Lung (tissue), 11 donors: ENCODE measurements at regions not wholly inside any gene's neighbourhood (a gene's known extent, or its start where the extent isn't known, plus 50 kb on each side); places are given as distances from the start of the nearest gene placed in this dataset.

Experiments used
- ATAC-seq: fragments of 200-7000 bp; cut with Tn5 transposase; one replicate; pipeline ENCODE4 v1.9.1; 2020; ENCODE audit warnings: moderate number of reproducible peaks; ENCODE audit not compliant: insufficient read depth, low FRiP score
- DNase-seq, 3 donors: peaks; one replicate each; pipeline ENCODE4 v3.0.0-alpha.2; 2013 to 2017
- H3K27ac ChIP-seq, 2 donors: one replicate each; pipeline ENCODE4 v1.5.1; 2013; ENCODE audit warnings: mild to moderate bottlenecking in 2 of 2, moderate library complexity in 2 of 2, control low read depth in 1 of 2, inconsistent platforms in 1 of 2, low read depth in 1 of 2, low read length in 1 of 2
- H3K27me3 ChIP-seq, 3 donors: one replicate each; pipeline ENCODE4 v1.5.1; 2013; ENCODE audit warnings: low read length in 2 of 3; ENCODE audit not compliant: control insufficient read depth in 3 of 3, insufficient read depth in 3 of 3
- H3K36me3 ChIP-seq, 4 donors: one replicate each; pipeline ENCODE4 v1.5.1; 2013; ENCODE audit warnings: low read length in 4 of 4, mild to moderate bottlenecking in 1 of 4, moderate library complexity in 1 of 4; ENCODE audit not compliant: control insufficient read depth in 4 of 4, insufficient read depth in 4 of 4
- H3K4me1 ChIP-seq, 5 donors: one replicate each; pipeline ENCODE4 v1.5.1; 2013; ENCODE audit warnings: low read length in 5 of 5, mild to moderate bottlenecking in 2 of 5, moderate library complexity in 1 of 5; ENCODE audit not compliant: control insufficient read depth in 5 of 5, insufficient read depth in 5 of 5
- H3K4me3 ChIP-seq: one replicate; pipeline ENCODE4 v1.5.1; 2013; ENCODE audit warnings: mild to moderate bottlenecking, control low read depth, moderate library complexity
- H3K9ac ChIP-seq, 2 donors: one replicate each; pipeline ENCODE4 v1.5.1; 2013; ENCODE audit warnings: low read length in 2 of 2, control low read depth in 1 of 2; ENCODE audit not compliant: insufficient read depth in 1 of 2
- H3K9me3 ChIP-seq, 4 donors: one replicate each; pipeline ENCODE4 v1.5.1; 2013; ENCODE audit warnings: low read length in 3 of 4, mild to moderate bottlenecking in 1 of 4, moderate library complexity in 1 of 4; ENCODE audit not compliant: control insufficient read depth in 4 of 4, insufficient read depth in 3 of 4
- WGBS, 2 donors: extraction: QIAGEN DNeasy Blood & Tissue Kit; methylation state at CpG; one replicate each; pipeline ENCODE4 v1.1.7; 2013; 5-methylcytosine and 5-hydroxymethylcytosine counted together
- TF ChIP-seq, protein P1 (sequence below): IDR thresholded peaks from 2 replicates; pipeline ENCODE4 v1.5.1; 2012; ENCODE audit warnings: mild to moderate bottlenecking; ENCODE audit errors: control extremely low read depth, extremely low read depth
- donor health status: control.
- donor health status: control.
- donor health status: Bipolar disorder and iron deficiency.
- donor health status: healthy.
- donor health status: DM: yes; HTN: yes; CAD: no.

DNA sequence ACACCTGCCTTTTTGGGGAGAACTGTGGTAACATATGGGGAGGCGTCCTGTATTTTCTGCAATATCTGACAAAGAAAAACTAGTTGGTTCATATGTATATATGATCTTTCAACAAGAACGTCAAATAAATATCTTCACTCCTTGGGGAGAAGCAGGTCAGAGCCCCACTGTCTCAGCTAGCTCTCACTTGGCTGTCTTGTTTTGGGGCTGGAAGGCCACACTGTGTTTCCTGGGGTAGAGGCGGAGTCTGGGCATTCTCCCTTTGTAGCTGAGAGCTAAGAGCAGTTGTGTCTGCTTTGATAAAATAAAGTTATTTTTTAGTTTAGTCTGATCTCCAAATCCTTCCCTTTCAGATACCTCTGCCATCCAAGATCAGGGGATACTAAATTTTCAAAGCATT is 83.9 kb upstream of the IGFBP3 start:
- ATAC-seq (no peak), DNase-seq (no peak)
- Histone ChIP-seq H3K27me3 (no peaks in the 10 kb centered on the region), H3K9ac (no peak overlapping the region), H3K4me1 (peaks cover 0 to 5% (median 0%) of the 10 kb centered on the region in 5 donors), H3K36me3 (no peaks in the 10 kb centered on the region), H3K4me3 (no peak overlapping the region), H3K9me3 (peaks cover 0 to 3% (median 1%) of the 10 kb centered on the region in 4 donors), H3K27ac (no peak overlapping the region)
- WGBS, 2 donors = 86 to 88% methylated on average over 3 of the region's 3 CpGs
- TF ChIP-seq, protein P1, sequence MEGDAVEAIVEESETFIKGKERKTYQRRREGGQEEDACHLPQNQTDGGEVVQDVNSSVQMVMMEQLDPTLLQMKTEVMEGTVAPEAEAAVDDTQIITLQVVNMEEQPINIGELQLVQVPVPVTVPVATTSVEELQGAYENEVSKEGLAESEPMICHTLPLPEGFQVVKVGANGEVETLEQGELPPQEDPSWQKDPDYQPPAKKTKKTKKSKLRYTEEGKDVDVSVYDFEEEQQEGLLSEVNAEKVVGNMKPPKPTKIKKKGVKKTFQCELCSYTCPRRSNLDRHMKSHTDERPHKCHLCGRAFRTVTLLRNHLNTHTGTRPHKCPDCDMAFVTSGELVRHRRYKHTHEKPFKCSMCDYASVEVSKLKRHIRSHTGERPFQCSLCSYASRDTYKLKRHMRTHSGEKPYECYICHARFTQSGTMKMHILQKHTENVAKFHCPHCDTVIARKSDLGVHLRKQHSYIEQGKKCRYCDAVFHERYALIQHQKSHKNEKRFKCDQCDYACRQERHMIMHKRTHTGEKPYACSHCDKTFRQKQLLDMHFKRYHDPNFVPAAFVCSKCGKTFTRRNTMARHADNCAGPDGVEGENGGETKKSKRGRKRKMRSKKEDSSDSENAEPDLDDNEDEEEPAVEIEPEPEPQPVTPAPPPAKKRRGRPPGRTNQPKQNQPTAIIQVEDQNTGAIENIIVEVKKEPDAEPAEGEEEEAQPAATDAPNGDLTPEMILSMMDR = no peak

GRCh38 chr7:46003896-46004875 is 83.1 kb upstream of the IGFBP3 start:
- no peak overlapping the region for H3K4me3 ChIP-seq
- H3K36me3 ChIP-seq = no peaks in the 10 kb centered on the region
- no peak for DNase-seq
- no peak overlapping the region for H3K9ac ChIP-seq
- H3K27ac ChIP-seq = no peak overlapping the region
- TF ChIP-seq, protein P1 = no peak
- peaks cover 0 to 2% (median 0%) of the 10 kb centered on the region in 5 donors for H3K4me1 ChIP-seq
- no peak for ATAC-seq
- no peaks in the 10 kb centered on the region for H3K27me3 ChIP-seq
- 58 to 63% methylated on average over 5 of the region's 5 CpGs for WGBS, 2 donors
- peaks cover 0 to 3% (median 1%) of the 10 kb centered on the region in 4 donors for H3K9me3 ChIP-seq

DNA sequence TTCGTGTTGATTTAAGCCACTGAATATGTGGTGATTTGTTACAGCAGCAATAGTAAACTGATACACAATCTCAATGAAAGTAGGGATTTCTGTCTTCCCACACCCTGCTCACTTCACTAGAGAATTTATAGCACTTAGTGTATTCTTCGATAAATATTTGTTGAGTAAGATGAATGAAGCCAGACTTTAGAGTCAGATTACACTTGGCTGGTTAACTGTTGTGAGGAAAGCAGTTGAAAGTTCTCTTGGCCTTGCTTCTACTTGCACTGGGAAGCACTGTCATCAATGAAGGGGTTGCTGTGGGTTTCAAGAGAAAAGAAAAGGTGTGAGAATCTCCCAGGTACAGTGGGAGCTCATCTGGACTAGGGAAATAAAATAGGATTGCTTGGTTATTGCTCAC is 82.1 kb upstream of the IGFBP3 start:
- H3K36me3 ChIP-seq = no peaks in the 10 kb centered on the region
- no peak overlapping the region for H3K9ac ChIP-seq
- 73 to 82% methylated on average over 2 of the region's 2 CpGs for WGBS, 2 donors
- H3K27ac ChIP-seq = no peak overlapping the region
- no peak for ATAC-seq
- H3K4me1 ChIP-seq = peaks cover 0 to 2% (median 0%) of the 10 kb centered on the region in 5 donors
- H3K9me3 ChIP-seq = peaks cover 0 to 3% (median 1%) of the 10 kb centered on the region in 4 donors
- TF ChIP-seq, protein P1 = no peak
- no peak overlapping the region for H3K4me3 ChIP-seq
- no peak for DNase-seq
- H3K27me3 ChIP-seq = no peaks in the 10 kb centered on the region
